ENCODE measurements at regions not wholly inside any gene's neighbourhood (a gene's known extent, or its start where the extent isn't known, plus 50 kb on each side); places are given as distances from the start of the nearest gene placed in this dataset.

- Mint-ChIP-seq H3K27me3 (ENCODE audit: low read depth) (no peaks in the 10 kb centered on the region), H3K4me3 (no peak overlapping the region), H3K36me3 (ENCODE audit: insufficient read depth in 1 of 3, low read depth in 3 of 3) (peaks cover 3 to 4% (median 4%) of the 10 kb centered on the region in 3 experiments; a peak in 6 of 7 replicates), H3K27ac (no peak overlapping the region), H3K9me3 (peaks cover 55 to 60% of the 10 kb centered on the region in 2 experiments), H3K4me1 (no peaks in the 10 kb centered on the region)
- no peaks in the 10 kb centered on the region for H4K20me1 ChIP-seq (ENCODE audit: control insufficient read depth, insufficient read depth, insufficient read length)
- H3K4me1 ChIP-seq (ENCODE audit: insufficient read depth, low read length) = no peaks in the 10 kb centered on the region
- no peak overlapping the region for H3K18ac ChIP-seq (ENCODE audit: insufficient read length, low read depth, low read length)
- no peaks in the 10 kb centered on the region for H3K27me3 ChIP-seq (ENCODE audit: insufficient read depth, low read length)
- H4K5ac ChIP-seq (ENCODE audit: insufficient read length, low read depth, low read length) = no peak overlapping the region
- no peak overlapping the region for H2BK5ac ChIP-seq (ENCODE audit: insufficient read length, low read length)
- H4K91ac ChIP-seq (ENCODE audit: insufficient read length, low read depth, low read length) = no peak overlapping the region
- H3K79me1 ChIP-seq (ENCODE audit: insufficient read depth, low read depth, low read length, poor library complexity, severe bottlenecking) = no peaks in the 10 kb centered on the region
- H3K56ac ChIP-seq (ENCODE audit: insufficient read length, low read depth, low read length) = no peak overlapping the region
- no peak overlapping the region for H2BK120ac ChIP-seq (ENCODE audit: low read depth, low read length, poor library complexity, severe bottlenecking)
- no peak overlapping the region for H3K14ac ChIP-seq (ENCODE audit: insufficient read depth, low read length)
- no peak for TF ChIP-seq CTCF (conservative IDR thresholded peaks at IDR 0.05)
- H3K23ac ChIP-seq (ENCODE audit: insufficient read length, low read depth, low read length) = no peak overlapping the region
- no peak overlapping the region for H2AFZ ChIP-seq (ENCODE audit: low read length)
- no peak overlapping the region for H2BK15ac ChIP-seq (ENCODE audit: low read depth, low read length)
- H2BK20ac ChIP-seq (ENCODE audit: low read depth, low read length, poor library complexity, severe bottlenecking) = no peak overlapping the region
- no peak for DNase-seq
- no peak overlapping the region for H2AK5ac ChIP-seq (ENCODE audit: insufficient read length, low read length)
- WGBS (ENCODE audit: extremely low coverage, insufficient read length, low lambda C conversion rate) = no CpG with 5 or more reads among the region's 1 CpG
- no peaks in the 10 kb centered on the region for H3K79me2 ChIP-seq (ENCODE audit: insufficient read depth, low read length)
- H3K4ac ChIP-seq (ENCODE audit: low read depth, low read length) = no peak overlapping the region
- H3T11ph ChIP-seq (ENCODE audit: low read length) = no peak overlapping the region
- no peak overlapping the region for H3K4me2 ChIP-seq (ENCODE audit: insufficient read depth, insufficient read length, low read length)
- no peak overlapping the region for H3K27ac ChIP-seq (ENCODE audit: insufficient read length, low read depth, low read length)
- H4K8ac ChIP-seq (replicated peaks; ENCODE audit: insufficient read length, low read depth, low read length) = no peak overlapping the region
- no peaks in the 10 kb centered on the region for H3K23me2 ChIP-seq (ENCODE audit: insufficient read length, low read depth, low read length, poor library complexity, severe bottlenecking)
- H3K9me3 ChIP-seq (ENCODE audit: control insufficient read depth, low read depth, low read length) = peaks cover 12% of the 10 kb centered on the region
- no peak overlapping the region for H2BK12ac ChIP-seq (ENCODE audit: insufficient read length, low read depth, low read length)
- no peak overlapping the region for H3K9ac ChIP-seq (ENCODE audit: extremely low read depth, insufficient read length, low read length)
Measured at GRCh38 chrX:144810539-144810938, 436.8 kb upstream of the SPANXN1 start.

All from H9 (cell line).